Activated CD4-positive, alpha-beta T cell treated with anti-CD3 and anti-CD28 coated beads, Interleukin-2, Interleukin-6, amounts not matched to agents 100 ng/mL and 50 ng/mL, durations not matched to agents 16 hours and 8 hours (primary cell): ENCODE measurements at regions not wholly inside any gene's neighbourhood (a gene's known extent, or its start where the extent isn't known, plus 50 kb on each side); places are given as distances from the start of the nearest gene placed in this dataset.

Experiments
- DNase-seq: peaks from one replicate; pipeline ENCODE4 v3.0.0-alpha.2; 2020

- no peak for DNase-seq
Measured at GRCh38 chr6:40907198-40907701, 131.8 kb downstream of the UNC5CL start.

- no peak for DNase-seq
Measured at GRCh38 chr6:40906759-40907158, 132.3 kb downstream of the UNC5CL start.

- DNase-seq: no peak
Measured at GRCh38 chr6:40904583-40905194, 134.3 kb downstream of the UNC5CL start.

DNA sequence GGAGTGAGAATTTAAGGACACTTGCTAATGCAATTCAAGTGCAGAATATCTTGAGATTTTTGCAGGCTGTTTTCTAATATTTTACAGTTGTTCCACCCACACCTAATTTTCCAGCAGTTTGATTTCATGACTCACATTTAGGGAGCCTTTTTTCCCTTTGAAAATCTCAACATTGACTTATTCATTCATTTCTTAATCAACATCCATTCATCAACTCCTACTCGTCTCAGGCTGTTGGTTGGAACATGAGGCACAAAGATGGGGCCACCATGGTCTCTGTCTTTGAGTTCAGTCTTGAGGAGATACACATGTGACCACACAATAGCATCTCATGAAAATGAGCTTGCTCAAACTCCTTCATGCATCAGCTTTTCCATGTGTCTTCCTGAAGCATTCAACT is 135.6 kb downstream of the UNC5CL start:
- DNase-seq: no peak

GRCh38 chr6:40901322-40902055 is 137.5 kb downstream of the UNC5CL start:
- no peak for DNase-seq

DNA sequence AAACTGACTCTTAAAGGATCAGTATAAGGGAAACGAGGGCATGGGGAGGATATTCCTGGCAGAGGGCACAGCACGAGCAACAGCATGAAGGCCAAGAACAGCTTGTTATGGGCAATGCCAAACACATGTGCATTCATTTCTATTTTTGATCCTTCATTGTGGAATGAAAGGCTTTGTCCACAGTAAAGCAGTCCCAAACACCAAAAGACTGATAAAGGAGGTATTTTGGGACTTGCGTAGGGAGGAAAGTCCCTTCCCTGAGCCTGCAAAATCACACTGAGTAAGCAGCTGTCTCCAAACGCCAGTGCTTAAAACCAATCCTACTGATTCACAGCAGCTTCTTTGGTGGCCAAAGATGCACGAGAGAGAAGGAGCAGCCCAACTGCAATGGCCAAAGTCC is 138.2 kb downstream of the UNC5CL start:
- DNase-seq: no peak

DNA sequence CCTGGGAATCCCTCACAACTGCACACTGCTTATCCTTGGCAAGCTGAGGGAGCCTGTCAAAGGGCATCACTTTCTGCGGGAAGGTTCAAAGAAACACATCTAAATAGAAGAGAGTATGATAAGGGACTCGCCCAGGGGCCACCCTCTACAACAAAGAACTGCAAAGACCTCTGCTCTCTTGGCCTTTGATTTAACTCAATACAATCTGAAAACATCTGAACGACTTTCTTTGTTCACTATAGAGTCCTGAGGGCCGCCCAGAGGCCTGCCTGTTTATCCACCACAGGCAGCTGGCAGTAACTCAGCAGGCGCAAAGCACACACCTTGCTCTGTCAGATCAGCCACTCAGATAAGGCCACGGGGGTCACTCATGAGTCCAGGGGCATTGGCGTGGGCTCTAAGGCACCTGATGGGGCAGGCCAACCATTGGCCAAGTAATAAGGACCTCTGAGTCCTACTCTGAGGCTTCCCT is 139.3 kb downstream of the UNC5CL start:
- no peak for DNase-seq

DNA sequence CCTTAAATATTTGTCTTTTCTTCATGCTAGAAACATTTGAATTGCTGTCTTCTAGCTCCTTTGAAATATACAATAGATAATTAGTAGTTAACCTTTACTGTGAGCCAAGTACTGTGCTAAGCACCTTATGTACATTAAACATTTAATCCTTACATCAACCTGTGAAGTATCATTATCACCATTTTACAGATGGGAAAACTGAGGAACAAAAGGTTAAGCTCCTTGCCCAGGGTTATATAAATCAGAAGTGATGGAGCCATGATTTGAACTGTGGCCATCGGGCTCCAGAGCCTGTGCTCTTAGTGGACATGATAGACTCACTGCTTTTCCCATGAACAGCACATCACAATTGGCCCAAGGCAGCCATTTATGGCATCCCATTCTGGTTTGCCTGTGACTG is 140.9 kb downstream of the UNC5CL start:
- no peak for DNase-seq

- DNase-seq: no peak
Measured at GRCh38 chr6:40897390-40898003, 141.5 kb downstream of the UNC5CL start.

GRCh38 chr6:40896696-40897095 is 142.3 kb downstream of the UNC5CL start:
- no peak for DNase-seq

- DNase-seq: no peak
Measured at GRCh38 chr6:40894962-40895799, 143.8 kb downstream of the UNC5CL start.

- no peak for DNase-seq
Measured at GRCh38 chr6:40893021-40893420, 146.0 kb downstream of the UNC5CL start.

DNA sequence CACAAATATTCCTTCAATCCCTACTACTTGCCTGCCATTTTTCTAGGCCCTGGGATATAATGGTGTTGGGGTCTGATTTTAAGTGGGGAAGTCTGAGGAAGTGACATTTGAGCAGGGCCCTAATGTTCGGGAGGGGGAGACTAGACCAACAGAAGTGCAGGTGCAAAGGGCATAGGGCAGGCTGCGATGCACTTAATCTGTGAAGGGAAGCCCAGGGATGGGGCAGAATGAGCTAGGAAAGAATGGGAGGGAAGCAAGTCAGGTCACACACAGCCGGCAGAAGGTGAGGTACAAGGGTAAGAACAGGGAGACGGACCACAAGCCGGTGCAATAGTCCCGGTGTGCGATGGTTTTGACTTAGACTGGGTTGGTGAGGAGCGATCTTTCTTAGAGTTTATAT is 146.8 kb downstream of the UNC5CL start:
- no peak for DNase-seq

- no peak for DNase-seq
Measured at GRCh38 chr6:40891686-40892085, 147.3 kb downstream of the UNC5CL start.

DNA sequence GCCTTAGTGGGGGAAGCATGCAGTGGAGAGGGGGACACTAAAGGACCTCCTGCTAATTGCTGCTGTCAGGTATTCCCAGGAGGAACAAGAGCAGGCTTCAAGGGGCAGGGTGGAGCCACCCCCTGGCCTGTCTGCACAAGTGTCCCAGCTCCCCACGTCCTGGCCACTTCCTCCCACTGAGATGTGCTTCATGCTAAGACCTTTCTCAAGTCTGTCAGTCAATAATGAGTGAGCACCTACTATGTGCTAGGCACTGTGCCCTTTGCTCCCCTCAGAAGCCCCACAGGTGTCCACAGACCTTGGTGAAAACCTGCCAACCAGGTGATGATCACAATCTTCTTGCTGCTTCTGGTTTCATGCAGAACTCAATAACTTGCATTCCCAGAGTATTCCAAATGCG is 147.9 kb downstream of the UNC5CL start:
- no peak for DNase-seq

- no peak for DNase-seq
Measured at GRCh38 chr6:40889137-40889832, 149.7 kb downstream of the UNC5CL start.

DNA sequence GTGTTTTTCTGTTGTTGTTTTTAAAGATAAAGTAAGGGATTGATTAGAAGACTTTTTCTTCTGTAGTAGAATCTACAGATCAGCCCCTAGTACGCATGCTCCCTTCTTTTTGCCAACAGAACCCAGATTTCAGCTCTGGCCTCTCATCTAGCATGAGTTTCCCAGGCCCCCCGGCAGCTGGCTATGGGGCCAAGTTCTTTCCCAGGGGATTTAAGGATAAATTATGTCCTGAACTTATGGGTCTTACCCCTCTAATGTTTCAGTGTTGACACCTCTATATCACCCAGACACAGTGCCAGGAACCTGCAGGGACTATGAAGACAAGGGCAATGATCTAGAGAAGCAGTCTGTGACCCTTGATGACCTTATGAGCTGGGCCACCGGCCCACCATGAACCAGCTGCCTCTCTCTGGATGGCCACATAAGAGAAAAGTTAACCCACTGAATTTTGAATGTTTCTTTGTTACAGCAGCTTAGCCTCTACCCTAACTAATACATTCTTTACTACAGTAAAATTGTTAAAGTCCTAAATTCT is 150.5 kb downstream of the UNC5CL start:
- no peak for DNase-seq

DNA sequence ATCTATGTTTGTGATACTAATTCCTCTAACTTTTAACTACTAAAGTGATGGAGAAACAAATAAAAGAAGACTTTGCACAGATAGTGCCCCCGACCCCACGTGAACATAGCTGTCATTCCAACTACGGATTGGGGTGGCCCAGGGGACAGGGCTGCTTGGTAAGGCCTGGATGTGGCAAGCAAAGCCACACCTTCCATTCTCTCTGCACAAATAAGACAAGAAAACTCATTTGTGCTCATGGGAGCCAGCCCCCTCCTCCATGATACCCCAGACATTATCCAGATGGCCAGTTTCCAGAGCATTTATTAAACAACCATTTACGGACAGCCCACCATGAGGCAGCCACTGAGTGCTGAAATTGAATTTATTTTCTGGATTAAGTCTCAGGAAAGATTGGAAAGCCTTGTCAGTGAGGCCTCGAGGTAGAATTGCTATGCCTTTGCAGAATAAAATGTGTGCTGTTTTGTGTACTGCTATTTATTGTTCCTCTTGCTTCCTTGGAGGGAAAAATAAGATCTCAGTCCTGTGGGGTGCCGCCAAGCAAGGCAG is 151.2 kb downstream of the UNC5CL start:
- DNase-seq: no peak

- no peak for DNase-seq
Measured at GRCh38 chr6:40887079-40887791, 151.8 kb downstream of the UNC5CL start.

DNA sequence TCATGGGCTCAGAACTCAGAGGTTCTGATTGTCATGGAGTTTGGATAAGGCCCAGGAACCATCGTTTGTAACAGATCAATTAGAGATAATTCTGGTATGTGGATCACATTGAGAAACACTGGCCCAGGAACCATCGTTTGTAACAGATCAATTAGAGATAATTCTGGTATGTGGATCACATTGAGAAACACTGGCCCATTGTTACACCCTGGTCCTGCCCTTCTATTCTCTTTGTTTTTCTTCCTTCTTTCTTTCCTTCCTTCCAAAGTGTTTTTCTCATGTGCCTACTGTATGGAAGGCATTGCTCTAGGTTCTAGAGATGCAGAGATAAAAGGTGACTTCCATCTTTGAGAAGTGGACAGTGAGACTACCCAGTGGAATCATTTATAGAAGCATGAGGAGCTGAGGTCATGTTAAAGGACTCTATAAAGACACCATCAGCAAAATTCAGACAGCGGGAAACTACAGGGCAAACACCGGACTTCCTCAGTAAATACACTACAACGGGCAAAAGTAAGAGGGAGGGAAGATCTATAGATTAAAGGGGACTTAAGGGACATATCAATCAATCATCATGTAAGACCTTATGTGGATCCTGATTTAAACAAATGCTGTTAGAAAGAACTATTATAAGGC is 153.8 kb downstream of the UNC5CL start:
- no peak for DNase-seq
